ENCODE measurements at regions not wholly inside any gene's neighbourhood (a gene's known extent, or its start where the extent isn't known, plus 50 kb on each side); places are given as distances from the start of the nearest gene placed in this dataset.
A peak's percentile ranks its signal among the peaks of the same experiment; 100 is the strongest.

DNA sequence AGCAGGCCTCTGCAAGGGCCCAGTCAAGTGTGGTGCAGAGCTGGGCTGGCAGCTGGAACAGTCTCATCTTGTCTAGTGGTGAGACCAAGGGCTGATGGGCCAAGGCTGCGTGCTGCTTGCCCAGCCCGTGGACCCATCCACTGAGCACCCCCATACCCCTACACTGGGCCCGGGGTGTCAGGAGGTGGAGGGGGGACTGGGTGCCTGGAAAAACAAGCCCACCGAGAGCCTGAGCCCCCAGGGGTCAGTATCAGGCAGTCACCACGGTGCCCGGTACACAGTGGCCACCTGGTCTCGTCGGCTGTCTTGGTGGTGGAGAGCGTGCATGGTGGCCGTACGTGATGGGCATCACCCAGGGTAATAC, 238.3 kb downstream of the SEC14L1 start:
- no peak for DNase-seq (ENCODE audit: low read depth)

DNA sequence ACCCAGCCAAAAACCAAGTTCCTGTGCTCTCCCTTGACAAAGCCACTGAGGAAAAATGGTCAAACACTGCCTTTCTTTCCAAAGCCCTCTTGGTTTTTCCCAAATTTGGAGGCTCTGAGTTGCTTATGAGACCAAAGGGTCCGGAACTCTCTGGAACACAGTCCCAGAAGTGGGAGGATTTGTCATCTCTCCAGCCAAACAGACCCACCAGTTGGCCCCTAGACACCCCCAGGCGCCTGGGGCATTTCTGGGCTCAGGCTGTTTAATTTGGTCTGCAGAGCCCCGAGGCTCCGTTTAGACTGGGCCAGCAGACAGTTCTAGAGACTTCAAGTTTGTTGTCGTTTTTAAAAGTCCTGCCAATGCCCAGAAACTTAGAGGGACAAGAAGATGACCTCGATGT, 239.1 kb downstream of the SEC14L1 start:
- no peak for DNase-seq (ENCODE audit: low read depth)

DNA sequence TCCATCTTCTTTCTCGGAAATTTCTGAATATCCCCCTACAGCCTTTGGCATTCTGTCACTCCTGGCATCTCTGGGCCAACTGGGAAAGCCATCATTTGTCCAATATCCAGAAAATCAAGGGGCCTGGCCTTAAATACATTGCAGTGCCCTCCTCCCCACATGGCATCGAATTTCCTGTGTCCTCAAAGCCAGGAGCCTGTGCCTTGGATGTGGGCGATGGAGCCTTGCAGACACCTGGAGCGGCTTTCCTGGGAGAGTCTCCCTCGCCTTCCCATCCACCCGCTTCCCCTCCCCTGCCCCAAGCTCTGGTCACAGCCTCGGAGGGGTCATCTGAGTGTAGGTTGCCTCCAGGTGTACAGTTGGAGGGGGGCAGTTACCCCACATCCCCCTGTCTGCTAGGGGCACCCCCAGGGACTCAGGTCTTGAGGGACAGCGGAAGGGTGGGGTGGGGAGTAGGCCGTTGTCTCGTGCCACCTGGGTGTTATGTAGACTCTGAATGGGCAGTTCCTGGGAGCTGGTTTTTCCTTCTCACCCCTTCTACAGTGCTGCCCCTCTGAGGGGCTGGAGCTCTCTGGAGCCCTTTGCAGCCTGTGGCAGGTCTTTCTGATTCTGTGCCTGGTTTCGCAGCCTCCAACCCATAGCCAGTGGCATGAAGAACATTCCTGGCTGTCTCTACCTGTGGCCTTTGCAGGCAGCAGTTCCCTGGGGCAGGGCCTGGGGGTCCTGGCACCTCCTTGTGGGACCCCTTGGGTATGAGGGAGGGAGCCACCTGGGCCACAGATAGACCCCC, 239.8 kb downstream of the SEC14L1 start:
- DNase-seq (ENCODE audit: low read depth), result no peak

DNA sequence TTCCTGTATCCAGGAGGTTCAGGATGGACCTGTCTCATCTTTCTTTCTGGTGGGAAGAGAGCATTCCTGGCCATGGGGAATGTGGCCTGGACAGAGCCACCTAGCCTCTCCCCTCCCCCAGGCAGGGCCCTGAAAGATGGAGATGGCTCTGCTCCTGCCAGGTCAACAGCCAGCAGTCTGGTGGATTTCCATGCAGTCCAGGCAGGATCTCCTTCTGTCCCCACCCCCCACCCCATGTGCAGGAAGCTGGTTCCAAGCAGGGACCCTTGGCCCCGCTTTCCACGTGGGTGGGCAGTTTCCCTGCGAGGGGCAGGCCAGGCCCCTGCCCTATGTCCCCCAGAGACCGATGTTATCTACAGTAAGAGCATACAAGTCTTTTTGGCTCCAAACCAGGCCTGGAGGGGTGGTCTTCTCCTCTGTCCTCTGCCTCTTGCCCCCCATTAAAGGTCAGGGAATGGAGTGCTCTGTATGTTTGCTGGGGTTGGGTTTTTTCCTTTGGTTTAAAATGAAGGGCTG, 240.5 kb downstream of the SEC14L1 start:
- DNase-seq (ENCODE audit: low read depth), result no peak

DNA sequence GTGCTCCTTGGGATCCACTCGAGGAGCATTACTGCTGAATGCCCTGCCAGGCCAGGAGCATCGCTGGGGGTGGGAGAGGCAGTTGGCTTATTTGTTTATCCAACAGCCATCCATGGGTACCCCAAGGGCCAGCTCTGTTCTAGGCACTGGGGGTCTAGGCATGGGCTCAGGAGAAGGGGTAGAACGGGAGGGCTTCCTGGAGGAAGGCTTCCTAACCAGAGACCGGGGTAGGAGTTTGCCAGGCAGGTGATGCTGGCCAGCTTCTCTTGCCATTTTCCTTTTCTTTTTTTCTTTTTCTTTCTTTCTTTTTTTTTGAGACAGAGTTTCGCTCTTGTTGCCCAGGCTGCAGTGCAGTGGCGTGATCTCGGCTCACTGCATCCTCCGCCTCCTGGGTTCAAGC, 241.0 kb downstream of the SEC14L1 start:
- no peak for DNase-seq (ENCODE audit: low read depth)

DNA sequence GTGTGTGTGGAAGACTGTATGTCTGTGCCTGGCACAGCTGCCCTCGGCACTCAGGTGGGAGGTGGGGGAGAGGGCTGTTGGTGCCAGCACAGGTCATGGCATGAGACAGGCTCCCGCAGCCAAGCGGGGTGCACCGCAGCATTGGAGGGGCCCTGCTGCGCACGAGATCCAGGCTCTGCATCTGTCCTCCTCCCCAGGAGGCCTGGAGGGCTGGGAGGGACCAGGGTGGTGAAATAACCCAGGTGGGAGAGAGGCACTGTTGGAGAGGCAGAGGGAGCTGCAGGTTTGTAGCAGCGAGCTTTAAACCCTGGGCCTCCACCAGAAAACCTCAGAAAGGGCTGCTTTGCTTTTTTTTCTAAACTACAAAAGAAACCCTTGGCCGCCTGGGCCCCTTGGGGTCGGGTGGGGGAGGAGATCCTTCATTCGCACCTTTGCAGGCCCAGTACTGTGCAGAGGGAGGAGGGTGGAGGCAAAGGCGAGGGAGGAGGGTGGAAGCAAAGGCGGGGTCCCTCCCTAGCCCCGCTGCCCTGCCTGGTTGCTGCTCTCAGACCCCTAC, 241.7 kb downstream of the SEC14L1 start:
- no peak for DNase-seq (ENCODE audit: low read depth)

DNA sequence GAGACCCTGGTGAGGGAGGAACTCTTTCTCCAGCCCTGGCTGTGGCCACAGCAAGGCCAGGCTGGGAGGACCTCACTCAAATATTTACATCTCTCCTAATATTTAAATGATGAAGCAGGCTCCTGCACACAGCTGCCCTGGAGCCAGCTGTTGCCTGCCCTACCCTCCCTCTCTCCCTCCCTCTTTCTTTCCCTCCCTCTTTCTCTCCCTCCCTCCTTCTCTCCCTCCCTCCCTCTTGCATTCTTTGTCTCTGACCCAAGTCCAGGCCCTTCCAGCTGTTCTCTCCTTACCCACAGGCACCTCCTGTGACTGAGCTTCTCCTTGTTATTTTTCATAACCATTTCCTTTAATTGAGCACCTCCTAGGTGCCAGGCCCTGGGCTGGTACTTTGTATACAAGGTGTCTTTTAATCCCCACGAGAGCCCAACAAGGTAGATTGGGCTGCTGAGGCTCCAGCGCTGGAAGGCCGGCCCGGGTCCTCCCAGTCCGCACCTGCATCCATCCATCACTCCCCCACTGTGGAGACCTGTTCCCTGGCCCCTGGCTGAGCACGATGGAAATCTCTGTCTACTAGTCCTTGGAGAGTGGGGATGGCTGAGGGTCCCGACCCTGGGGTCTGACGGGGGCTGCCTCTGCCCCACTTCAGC, 242.3 kb downstream of the SEC14L1 start:
- DNase-seq (ENCODE audit: low read depth), result no peak

DNA sequence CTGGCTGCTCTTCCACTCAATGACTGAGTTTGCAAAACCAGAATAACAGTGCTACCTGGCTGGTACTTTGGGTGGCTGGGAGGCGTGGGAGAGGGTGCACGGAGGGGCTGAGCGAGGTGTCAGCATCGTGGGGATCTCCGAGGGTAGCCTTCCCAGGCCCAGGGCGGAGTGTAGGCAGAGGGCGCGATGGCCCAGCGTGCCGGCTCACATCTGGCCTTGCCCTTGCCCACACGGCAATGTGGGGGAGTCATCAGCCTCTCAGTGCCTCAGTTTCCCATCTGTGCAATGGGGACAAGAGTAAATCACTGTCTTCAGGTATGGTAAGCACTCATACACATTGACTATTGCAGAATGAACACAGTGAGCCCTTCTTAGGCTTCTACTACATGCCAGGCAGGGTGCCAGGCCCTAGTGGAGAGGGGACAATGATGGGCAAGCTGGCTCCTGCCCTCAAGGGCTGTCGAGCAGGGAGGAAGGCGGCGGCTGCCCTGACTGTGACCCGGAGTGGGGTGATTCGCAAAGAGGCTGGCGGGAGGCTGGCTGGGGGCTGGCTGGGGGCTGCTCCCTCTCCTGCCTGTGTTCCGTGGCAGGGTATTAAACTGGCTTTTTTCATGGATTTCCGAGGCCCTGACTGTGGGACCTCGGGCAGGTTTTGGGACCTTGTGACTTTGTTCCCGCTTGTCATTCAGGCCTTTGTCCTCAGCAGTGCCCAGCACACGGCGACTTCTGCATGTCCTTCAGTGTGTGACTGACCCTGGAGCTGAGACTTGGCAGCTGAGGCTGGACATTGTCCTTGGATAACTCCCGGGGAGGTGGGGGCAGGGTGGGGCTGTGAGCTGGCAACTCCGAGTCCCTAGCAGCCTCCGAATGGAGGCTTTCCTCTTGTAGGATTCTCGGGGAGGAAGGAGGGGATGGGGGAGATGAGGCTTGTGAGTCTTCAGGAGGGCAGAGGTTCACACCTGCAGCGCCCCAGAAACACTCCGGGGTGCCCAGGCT, 243.1 kb downstream of the SEC14L1 start:
- DNase-seq (ENCODE audit: low read depth), result no peak

DNA sequence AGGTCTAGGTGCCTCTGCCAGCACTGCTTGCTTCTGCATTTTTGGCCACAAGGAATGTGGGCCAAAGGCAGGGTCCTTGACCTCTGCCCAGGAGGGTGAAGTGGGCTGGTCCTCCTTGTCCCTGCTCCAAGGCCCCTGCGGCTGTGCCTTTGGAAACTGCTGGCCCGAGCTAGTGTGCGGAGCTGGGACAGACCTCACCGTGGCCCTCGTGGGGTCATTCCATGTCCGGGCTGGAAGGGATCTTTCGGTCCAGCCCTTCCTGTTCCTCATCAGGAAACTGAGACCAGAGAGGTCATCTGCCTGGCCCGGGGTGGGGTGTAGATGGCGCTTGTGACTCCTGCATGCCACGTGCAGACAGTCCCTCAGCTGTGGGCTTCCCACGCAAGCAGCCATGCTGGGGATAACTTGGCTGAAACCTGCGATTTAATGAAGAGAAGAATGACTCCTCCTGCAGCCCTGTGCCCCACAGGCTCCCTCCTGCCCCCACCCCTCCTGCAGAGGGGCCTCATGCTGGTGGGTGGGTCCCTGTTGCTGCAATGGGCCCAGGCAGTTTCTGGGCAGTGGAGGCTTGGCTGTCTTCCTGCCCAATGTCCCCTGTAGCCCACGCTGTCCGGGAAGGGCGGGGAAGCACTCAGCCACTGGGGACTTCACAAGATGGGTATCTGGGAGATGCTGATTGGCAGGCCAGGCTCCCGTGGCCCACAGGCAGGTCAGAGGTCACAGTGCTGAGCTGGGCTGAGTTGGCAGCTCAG, 245.2 kb downstream of the SEC14L1 start:
- no peak for DNase-seq (ENCODE audit: low read depth)

DNA sequence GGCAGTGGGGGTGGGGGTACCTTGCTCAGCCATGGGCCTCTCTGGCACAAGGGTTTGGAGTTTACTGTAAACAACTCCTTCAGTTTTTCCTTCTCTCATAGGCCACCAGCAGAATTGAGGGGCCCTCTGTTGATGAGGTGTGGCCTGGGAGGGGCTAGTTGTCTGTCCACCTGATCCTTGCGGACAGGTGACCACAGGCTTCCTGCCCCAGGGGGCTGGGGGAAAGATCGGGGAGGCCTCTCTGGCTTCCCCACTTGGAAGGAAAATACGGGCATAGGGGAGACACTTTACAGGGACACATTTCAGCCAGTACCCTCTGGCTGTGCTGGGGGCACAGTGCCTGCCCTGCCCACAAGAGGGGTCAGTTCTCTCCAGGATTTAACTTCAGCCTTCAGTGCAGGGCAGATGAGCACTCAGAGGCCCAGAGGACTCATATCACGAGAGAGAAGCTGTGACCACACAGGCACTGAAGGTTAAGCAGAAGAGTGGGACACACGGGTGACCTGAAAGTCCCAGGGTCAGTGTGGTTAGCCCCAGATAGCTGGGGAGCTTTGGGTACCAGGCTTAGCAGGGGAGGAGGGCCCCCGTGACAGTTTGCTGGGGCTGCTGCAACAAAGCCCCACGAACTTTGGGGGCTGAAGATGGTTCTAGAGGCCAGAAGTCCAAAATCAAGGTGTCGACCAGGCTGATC, 245.9 kb downstream of the SEC14L1 start:
- no peak for DNase-seq (ENCODE audit: low read depth)

DNA sequence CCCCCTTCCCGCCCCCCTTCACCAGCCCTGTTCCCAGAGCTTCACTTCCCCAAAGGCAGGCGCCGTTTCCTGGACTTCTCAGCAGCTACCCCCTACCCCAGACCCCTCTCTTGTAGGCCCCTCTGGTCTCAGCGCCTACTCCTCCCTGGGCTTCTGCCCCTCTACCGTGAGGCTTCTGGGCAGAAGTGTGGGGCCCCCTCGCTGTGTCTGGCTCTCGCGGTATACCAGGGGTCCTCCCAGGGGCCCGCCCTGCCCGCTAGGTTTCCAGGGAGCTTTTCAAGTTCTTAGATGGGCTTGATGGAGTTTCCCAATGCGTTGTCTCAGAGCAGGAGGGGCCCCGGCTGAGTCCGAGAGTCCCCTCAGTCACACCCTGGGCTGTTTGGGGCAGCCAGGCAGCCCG, 247.1 kb downstream of the SEC14L1 start:
- DNase-seq (ENCODE audit: low read depth), result no peak

DNA sequence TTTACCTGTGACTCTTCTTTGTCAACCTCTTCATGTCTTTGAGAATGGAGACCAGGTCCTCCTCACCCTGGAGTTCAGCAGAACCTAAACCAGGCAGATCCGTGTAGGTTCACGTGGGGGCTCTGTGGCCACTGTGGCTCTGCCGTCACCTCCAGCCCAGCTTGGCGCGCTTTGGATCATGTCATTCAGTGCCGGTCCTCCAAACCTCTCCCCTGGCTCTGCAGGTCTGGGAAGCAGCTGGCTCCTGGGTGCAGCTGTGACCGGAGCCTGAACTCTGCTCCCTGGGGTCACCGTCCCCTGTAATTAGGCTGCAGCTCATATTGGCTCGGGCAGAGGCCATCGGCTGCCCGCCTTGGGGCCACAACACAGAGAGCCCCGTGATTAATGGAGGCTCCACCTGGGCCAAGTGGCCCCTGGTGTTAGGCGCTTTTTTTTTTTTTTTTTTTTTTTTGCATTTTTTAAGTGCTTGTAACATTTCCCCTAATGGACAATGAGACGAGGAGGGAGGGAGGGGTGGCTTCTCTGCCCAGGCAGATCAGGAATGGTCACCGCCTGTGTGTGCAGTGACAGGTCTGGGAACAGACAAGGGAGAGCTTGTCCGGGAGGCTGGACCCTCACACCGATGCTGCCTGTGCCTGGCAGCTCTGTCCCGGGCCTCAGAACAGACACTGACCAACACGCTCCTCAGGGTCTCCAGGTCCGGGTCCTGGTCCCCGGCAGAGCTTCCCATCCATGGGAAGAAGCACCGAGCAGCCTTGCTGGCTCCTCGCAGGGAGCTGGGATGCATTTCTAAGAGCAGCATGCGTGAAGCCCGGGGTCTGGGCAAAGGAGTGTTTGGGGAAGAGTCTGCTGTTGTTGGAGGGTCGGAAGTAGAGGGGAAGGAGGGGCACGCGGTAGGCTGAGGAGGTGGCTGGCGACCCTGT, 247.9 kb downstream of the SEC14L1 start:
- no peak for DNase-seq (ENCODE audit: low read depth)

DNA sequence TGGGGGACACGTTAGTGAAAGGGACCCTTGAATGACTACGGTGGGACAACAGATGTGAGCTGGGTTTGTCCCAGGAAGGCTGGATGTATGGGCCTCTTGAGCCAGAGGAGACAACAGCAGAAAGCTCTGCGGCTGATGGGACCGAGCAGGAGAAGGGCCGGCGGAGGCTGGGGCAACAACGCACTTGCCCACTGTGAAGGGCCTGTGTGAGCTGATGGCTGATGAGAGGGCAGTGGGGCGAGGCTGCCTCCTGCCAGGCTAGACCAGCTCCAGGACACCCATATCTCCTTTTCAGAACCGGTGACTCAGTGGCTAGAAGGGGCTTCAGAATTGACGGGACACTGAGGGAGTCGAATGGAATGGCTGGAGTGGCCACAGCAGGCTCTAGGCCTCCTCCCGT, 250.1 kb downstream of the SEC14L1 start:
- DNase-seq (ENCODE audit: low read depth), result no peak

DNA sequence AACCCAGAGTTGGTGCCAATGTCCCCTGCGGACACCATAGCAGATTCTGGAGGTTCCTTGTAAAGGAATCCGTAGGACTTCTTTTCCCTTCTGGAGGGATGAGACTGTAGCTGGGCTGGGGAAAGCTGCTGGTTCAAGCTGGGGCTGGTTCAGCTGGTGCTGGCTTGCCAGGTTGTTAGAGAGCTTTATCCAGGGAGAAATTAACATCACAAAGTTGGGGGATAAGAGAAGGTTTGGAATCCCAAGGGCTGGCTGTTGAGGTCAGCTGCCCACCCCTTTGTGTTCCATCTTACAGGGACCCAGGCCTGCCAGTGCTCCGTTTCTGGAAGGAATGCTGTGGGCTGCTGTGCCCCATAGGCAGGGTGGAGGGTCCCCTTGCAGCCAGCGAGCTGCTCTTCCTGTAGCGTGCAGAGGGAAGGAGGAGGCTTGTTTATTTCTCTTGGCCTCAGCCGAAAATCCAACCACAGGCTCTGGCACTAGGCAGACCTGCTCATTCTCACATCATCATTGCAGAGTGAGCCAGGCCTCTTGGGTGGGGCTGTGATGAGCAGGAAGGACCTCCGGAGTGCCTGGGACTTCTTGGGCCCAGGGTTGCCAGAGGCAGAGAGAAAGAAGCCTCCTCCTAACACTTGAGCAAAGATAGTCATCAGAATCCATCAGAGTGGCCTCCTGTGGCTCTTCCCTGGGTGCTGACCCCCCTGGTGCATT, 251.1 kb downstream of the SEC14L1 start:
- peak; percentile 42 for DNase-seq (ENCODE audit: low read depth)

DNA sequence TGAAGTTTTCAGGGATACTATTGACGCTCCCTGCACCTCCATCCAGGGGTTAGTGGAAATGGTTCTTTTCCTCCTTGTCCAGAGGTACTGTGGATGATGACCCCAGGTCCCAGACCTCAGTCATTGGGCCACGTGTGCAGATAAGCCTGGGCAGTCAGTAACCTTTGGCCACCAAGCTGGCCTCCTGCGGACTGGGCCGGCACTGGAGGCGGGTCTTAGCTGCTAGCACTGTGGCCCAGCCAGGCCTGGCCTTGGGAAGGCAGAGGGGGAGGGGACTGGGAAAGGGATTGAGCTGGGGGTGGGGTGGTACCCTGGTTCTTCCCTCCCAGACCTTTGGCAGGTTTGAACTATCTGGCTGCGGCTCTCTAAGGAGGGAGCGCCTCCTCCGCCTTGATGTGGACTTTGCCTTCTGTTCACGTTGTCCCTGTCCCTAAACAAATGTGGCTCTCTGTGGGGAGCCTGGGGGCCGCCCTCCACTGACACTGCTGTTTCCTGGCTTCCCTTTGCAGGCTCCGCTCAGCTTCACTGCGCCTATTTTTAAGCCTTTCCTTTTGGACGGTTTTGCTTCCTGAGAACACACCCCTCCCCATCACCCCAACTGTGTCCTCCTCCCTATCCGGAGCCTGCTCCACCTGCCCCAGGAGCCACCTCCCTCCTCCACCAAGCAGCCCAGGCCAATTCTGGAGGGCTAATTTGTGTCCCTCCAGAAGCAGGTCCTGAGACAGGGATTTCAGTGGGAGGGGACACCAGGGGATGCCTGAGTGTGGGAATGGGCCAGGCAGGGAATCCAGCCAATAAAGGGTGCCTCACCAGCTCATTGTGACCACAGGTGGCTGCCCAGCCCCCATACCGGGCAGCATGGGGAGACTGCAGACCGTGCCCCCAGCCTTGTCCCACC, 251.9 kb downstream of the SEC14L1 start:
- no peak for DNase-seq (ENCODE audit: low read depth)

DNA sequence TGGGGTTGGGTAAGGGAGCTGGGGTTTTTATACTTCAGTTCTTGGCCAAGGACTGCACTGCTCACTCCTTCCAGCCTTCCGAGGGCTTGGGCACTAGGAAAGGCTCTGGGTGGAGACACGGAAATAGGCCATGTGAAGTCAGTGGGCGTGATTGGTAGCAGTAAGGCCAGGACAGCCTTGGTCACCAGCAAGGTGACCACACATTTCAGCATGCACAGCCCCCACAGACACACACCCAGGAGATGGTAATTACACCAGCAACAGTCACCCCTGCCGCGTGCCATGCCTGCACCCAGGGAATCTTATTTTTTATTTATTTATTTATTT, 252.5 kb downstream of the SEC14L1 start:
- no peak for DNase-seq (ENCODE audit: low read depth)

DNA sequence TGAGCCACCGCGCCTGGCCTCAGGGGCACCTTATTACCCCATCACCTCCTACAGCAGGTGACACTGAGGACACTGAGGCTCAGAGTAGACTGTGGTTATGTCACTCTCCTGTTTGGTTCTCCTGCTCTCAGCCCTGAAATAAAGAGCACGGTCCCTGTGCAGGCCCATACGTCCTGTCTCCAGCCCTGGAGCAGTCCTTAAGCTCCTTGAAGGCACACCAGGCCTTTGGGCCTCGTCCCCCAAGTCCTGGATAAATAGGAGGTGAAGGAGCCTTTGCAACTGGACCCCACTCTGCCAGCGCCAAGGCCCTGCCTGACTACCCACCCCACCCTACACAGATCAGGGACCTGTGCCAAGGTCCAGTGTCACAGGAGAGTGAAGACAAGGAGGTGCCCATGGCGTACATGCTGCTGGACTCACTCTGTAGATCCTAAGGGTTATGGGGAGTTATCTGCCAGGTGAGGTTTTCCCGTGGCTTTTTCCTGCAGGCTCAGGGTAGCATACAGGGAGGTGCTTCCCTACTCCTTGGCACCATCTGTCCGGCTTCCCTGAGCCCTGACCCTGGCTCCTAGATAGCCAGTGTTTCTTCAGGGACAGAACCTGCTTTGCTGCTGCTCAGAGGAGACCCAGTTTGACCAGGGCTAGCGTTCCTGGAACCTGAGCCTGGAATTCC, 253.2 kb downstream of the SEC14L1 start:
- DNase-seq (ENCODE audit: low read depth), result no peak
